Stimulated activated CD4-positive, alpha-beta T cell treated with anti-CD3 and anti-CD28 coated beads, Interleukin-2, amount 100 ng/mL, for 4 hours (primary cell): ENCODE measurements at regions not wholly inside any gene's neighbourhood (a gene's known extent, or its start where the extent isn't known, plus 50 kb on each side); places are given as distances from the start of the nearest gene placed in this dataset.

ENCODE experiments used
- DNase-seq: peaks from one replicate; pipeline ENCODE4 v3.0.0-alpha.2; 2020; ENCODE audit warnings: low read depth

- no peak for DNase-seq
These were observed 127.0 kb downstream of the CHSY1 start for GRCh38 chr15:101124731-101125451.

- DNase-seq: no peak
These were observed 128.5 kb downstream of the CHSY1 start for GRCh38 chr15:101123222-101123910.

- DNase-seq: no peak
These were observed 129.0 kb downstream of the CHSY1 start for GRCh38 chr15:101122806-101123205.

DNA sequence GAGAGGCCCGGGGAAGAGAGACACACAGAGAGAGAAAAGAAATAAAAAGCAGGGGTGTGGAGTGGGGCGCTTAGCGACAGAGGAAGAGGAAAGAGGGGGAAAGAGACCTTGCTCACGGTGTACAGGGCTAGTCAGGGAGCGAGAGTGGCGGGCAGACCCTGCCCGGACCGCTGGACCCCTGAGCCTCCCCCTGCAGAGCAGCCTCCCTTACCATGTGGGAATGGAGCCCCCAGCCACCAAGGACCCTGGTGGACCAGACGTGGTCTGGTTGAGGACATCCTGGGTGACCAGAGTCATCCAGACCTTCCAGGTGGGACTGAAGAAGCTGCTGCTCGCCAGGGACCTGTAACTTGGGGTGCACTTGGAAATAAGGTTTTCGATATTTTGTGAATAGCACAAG, 129.6 kb downstream of the CHSY1 start:
- no peak for DNase-seq

GRCh38 chr15:101121511-101122090, 130.2 kb downstream of the CHSY1 start:
- peak; percentile 19 for DNase-seq

GRCh38 chr15:101120987-101121386, 130.9 kb downstream of the CHSY1 start:
- DNase-seq: no peak

DNA sequence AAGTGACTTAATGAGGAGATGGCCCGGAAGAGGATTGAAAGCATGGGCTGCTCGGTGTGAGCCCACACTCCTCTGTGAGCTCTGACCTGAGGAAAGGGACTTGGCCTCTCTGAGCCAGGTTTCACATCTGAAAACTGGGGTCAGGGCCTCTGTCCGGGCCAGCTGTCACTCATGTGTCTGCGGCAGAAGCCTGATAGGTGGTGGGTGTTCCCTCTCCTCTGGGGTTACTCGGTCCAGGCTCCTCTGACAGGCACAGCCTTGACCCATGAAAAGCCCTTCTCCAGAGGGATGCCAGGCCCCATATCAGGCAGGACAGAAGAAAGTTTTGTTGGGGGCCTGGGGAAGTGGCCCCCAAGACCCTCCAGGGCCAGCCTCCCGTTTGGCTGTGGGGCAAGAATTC, 131.4 kb downstream of the CHSY1 start:
- no peak for DNase-seq
